NB4 (cell line): ENCODE measurements at regions not wholly inside any gene's neighbourhood (a gene's known extent, or its start where the extent isn't known, plus 50 kb on each side); places are given as distances from the start of the nearest gene placed in this dataset.

ENCODE experiments used
- MYC ChIP-seq: IDR thresholded peaks from 2 replicates; pipeline ENCODE4 v1.6.1; 2011; ENCODE audit warnings: low read depth, low read length
- POLR2A ChIP-seq: IDR thresholded peaks from 2 replicates; pipeline ENCODE4 v1.6.1; 2011; ENCODE audit warnings: mild to moderate bottlenecking; ENCODE audit not compliant: insufficient read length; ENCODE audit errors: extremely low read depth
- TF ChIP-seq, protein P1 (sequence below): IDR thresholded peaks from one replicate; pipeline ENCODE4 v1.5.1; 2012; ENCODE audit warnings: low read depth, low read length
- TF ChIP-seq, protein P2 (sequence below): IDR thresholded peaks from 2 replicates; pipeline ENCODE4 v1.6.1; 2011; ENCODE audit warnings: low read depth, low read length

DNA sequence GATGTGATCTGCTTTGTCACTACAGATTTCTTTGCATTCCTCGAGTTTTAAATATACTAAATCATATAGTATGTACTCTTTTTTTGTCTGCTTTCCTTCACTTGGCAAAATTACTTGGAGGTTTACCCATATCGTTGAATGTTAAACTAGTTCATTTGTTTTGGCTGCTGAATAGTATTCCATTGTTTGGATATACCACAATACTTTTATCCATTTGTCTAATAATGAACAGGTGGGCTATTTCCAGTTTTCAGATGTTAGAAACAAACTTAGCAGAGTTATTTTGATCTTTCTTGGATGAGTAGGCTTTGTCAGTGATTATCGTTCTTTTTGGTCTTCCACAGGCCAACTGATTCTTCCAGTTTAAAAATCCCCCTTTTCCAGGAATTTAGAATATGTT, 154.0 kb upstream of the TGFBR2 start:
- TF ChIP-seq, protein P1, sequence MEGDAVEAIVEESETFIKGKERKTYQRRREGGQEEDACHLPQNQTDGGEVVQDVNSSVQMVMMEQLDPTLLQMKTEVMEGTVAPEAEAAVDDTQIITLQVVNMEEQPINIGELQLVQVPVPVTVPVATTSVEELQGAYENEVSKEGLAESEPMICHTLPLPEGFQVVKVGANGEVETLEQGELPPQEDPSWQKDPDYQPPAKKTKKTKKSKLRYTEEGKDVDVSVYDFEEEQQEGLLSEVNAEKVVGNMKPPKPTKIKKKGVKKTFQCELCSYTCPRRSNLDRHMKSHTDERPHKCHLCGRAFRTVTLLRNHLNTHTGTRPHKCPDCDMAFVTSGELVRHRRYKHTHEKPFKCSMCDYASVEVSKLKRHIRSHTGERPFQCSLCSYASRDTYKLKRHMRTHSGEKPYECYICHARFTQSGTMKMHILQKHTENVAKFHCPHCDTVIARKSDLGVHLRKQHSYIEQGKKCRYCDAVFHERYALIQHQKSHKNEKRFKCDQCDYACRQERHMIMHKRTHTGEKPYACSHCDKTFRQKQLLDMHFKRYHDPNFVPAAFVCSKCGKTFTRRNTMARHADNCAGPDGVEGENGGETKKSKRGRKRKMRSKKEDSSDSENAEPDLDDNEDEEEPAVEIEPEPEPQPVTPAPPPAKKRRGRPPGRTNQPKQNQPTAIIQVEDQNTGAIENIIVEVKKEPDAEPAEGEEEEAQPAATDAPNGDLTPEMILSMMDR = no peak
- TF ChIP-seq, protein P2, sequence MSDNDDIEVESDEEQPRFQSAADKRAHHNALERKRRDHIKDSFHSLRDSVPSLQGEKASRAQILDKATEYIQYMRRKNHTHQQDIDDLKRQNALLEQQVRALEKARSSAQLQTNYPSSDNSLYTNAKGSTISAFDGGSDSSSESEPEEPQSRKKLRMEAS = no peak
- TF ChIP-seq MYC (no peak), POLR2A (no peak)
